ENCODE measurements at regions not wholly inside any gene's neighbourhood (a gene's known extent, or its start where the extent isn't known, plus 50 kb on each side); places are given as distances from the start of the nearest gene placed in this dataset.

- H3K27ac ChIP-seq = peak overlapping the region; percentile 91
- no peak; the same call in 1 of the 2 replicates for TF ChIP-seq CTCF (conservative IDR thresholded peaks at IDR 0.05)
These were observed 192.8 kb downstream of the PRDM2 start for GRCh38 chr1:13892671-13893325.

GRCh38 chr1:13893409-13893821 lies 193.4 kb downstream of the PRDM2 start:
- peak overlapping the region; percentile 91 for H3K27ac ChIP-seq
- no peak for TF ChIP-seq CTCF (conservative IDR thresholded peaks at IDR 0.05)

GRCh38 chr1:13896932-13897331 lies 196.9 kb downstream of the PRDM2 start:
- no peak for TF ChIP-seq CTCF (conservative IDR thresholded peaks at IDR 0.05)
- H3K27ac ChIP-seq = no peak overlapping the region

- TF ChIP-seq CTCF (conservative IDR thresholded peaks at IDR 0.05) = no peak
These were observed 198.4 kb downstream of the PRDM2 start for GRCh38 chr1:13898406-13898805.

GRCh38 chr1:13899856-13900255 lies 199.9 kb downstream of the PRDM2 start:
- no peak for TF ChIP-seq CTCF (conservative IDR thresholded peaks at IDR 0.05)
- H3K27ac ChIP-seq = peak overlapping the region; percentile 86

More at GRCh38 chr1:13898406-13898805, 198.4 kb downstream of the PRDM2 start:
- H3K27ac ChIP-seq = peak overlapping the region; percentile 86; the same call in 1 of the 2 replicates

GRCh38 chr1:13900583-13900982 lies 200.6 kb downstream of the PRDM2 start:
- peak overlapping the region; percentile 86 for H3K27ac ChIP-seq
- TF ChIP-seq CTCF (conservative IDR thresholded peaks at IDR 0.05) = no peak

GRCh38 chr1:13901039-13901438 lies 201.1 kb downstream of the PRDM2 start:
- peak overlapping the region; percentile 86 for H3K27ac ChIP-seq
- no peak for TF ChIP-seq CTCF (conservative IDR thresholded peaks at IDR 0.05)
